IMR-90 (cell line): ENCODE measurements at regions not wholly inside any gene's neighbourhood (a gene's known extent, or its start where the extent isn't known, plus 50 kb on each side); places are given as distances from the start of the nearest gene placed in this dataset.

Experiments used
- ATAC-seq: fragments of 200-7000 bp; cut with Tn5 transposase; 2 replicates; pipeline ENCODE4 v1.9.1; 2020; ENCODE audit warnings: low read depth, mild to moderate bottlenecking, moderate library complexity
- BruUV-seq: library from RNA; stranded (reverse); fragments of 400-500 nt; replicated peaks from 2 replicates; lab custom pipeline; 2021; lab: Mats Ljungman, UMichigan
- CTCF ChIA-PET: fragments of 300-600 bp; formaldehyde crosslinking; extraction: SDS; loops from one replicate; lab custom pipeline; 2021; ENCODE audit warnings: antibody characterized with exemption; lab: Yijun Ruan, JAX
- POLR2A ChIA-PET: fragments of 300-600 bp; sonication (Branson Sonifier 250); formaldehyde crosslinking; loops from one replicate; lab custom pipeline; 2022; ENCODE audit warnings: antibody characterized with exemption; ENCODE audit not compliant: unreplicated experiment; lab: Charles Lee
- DNase-seq: peaks from one replicate; pipeline ENCODE4 v3.0.0; 2013
- H2AFZ ChIP-seq: replicated peaks from 2 replicates; pipeline ENCODE3; 2013; ENCODE audit warnings: low read length, mild to moderate bottlenecking; ENCODE audit not compliant: poor library complexity
- H2AK5ac ChIP-seq: 2 replicates; pipeline ENCODE4 v1.6.1; 2013; ENCODE audit warnings: low read depth, low read length, inconsistent platforms
- H2AK9ac ChIP-seq: replicated peaks from 2 replicates; pipeline ENCODE3; 2013; ENCODE audit warnings: mild to moderate bottlenecking, low read depth, low read length, moderate library complexity; ENCODE audit not compliant: poor library complexity
- H2BK120ac ChIP-seq: 2 replicates; pipeline ENCODE4 v1.6.1; 2013; ENCODE audit warnings: low read depth, low read length, inconsistent platforms
- H2BK15ac ChIP-seq: 3 replicates; pipeline ENCODE4 v1.6.1; 2013; ENCODE audit warnings: low read depth, low read length, inconsistent platforms
- H2BK20ac ChIP-seq: 2 replicates; pipeline ENCODE4 v1.6.1; 2013; ENCODE audit warnings: low read depth, mild to moderate bottlenecking, inconsistent platforms, low read length, moderate library complexity
- H2BK5ac ChIP-seq: 2 replicates; pipeline ENCODE4 v1.6.1; 2013; ENCODE audit warnings: mild to moderate bottlenecking, low read depth, low read length, inconsistent platforms; ENCODE audit not compliant: poor library complexity, severe bottlenecking
- H3K14ac ChIP-seq: replicated peaks from 2 replicates; pipeline ENCODE4 v1.6.1; 2013; ENCODE audit warnings: low read depth, low read length, inconsistent platforms
- H3K18ac ChIP-seq: 2 replicates; pipeline ENCODE4 v1.6.1; 2013; ENCODE audit warnings: low read depth, low read length, control low read depth
- H3K23ac ChIP-seq: 2 replicates; pipeline ENCODE4 v1.6.1; 2013; ENCODE audit warnings: low read depth, low read length, inconsistent platforms
- H3K27ac ChIP-seq: 2 replicates; pipeline ENCODE4 v1.5.1; 2013; ENCODE audit warnings: mild to moderate bottlenecking, control low read depth, low read length; ENCODE audit not compliant: insufficient read depth
- H3K27me3 ChIP-seq: 2 replicates; pipeline ENCODE4 v1.6.1; 2013; ENCODE audit warnings: low read length; ENCODE audit not compliant: control insufficient read depth, insufficient read depth
- H3K36me3 ChIP-seq: 2 replicates; pipeline ENCODE4 v1.6.1; 2013; ENCODE audit warnings: low read length, mixed read lengths; ENCODE audit not compliant: control insufficient read depth, insufficient read depth
- H3K4ac ChIP-seq: 2 replicates; pipeline ENCODE4 v1.6.1; 2013; ENCODE audit warnings: low read depth, low read length, inconsistent platforms
- H3K4me1 ChIP-seq: 2 replicates; pipeline ENCODE4 v1.6.1; 2013; ENCODE audit warnings: low read length, mixed read lengths; ENCODE audit not compliant: control insufficient read depth, insufficient read depth
- H3K4me2 ChIP-seq: 2 replicates; pipeline ENCODE4 v1.6.1; 2013; ENCODE audit warnings: low read depth, mild to moderate bottlenecking, control low read depth, low read length, moderate library complexity
- H3K4me3 ChIP-seq: 2 replicates; pipeline ENCODE4 v1.5.1; 2013; ENCODE audit warnings: low read depth, mild to moderate bottlenecking, control low read depth, low read length, moderate library complexity; ENCODE audit not compliant: insufficient read depth
- H3K56ac ChIP-seq: 2 replicates; pipeline ENCODE4 v1.6.1; 2013; ENCODE audit warnings: low read length, inconsistent platforms; ENCODE audit not compliant: insufficient read depth; ENCODE audit errors: extremely low read depth
- H3K79me1 ChIP-seq, 2 experiments: 2 replicates each; pipeline ENCODE4 v1.6.1; 2013; ENCODE audit warnings: low read length in 2 of 2, inconsistent platforms in 1 of 2, low read depth in 1 of 2
- H3K9ac ChIP-seq: 2 replicates; pipeline ENCODE4 v1.6.1; 2013; ENCODE audit warnings: low read depth, low read length, control low read depth
- H3K9me1 ChIP-seq: 2 replicates; pipeline ENCODE4 v1.6.1; 2013; ENCODE audit warnings: low read length, inconsistent platforms; ENCODE audit not compliant: insufficient read depth
- H3K9me3 ChIP-seq: 2 replicates; pipeline ENCODE4 v1.6.1; 2013; ENCODE audit warnings: low read length; ENCODE audit not compliant: control insufficient read depth, insufficient read depth
- H4K20me1 ChIP-seq: 2 replicates; pipeline ENCODE4 v1.6.1; 2013; ENCODE audit warnings: low read length, inconsistent platforms; ENCODE audit not compliant: insufficient read depth
- H4K5ac ChIP-seq: 2 replicates; pipeline ENCODE4 v1.6.1; 2013; ENCODE audit warnings: mild to moderate bottlenecking, low read depth, low read length, control low read depth
- H4K8ac ChIP-seq, 2 experiments: 2 replicates each; pipeline ENCODE4 v1.6.1; 2013; ENCODE audit warnings: low read depth in 2 of 2, low read length in 2 of 2, control low read depth in 1 of 2, inconsistent platforms in 1 of 2
- H4K91ac ChIP-seq: 2 replicates; pipeline ENCODE4 v1.6.1; 2013; ENCODE audit warnings: low read depth, low read length, inconsistent platforms; ENCODE audit not compliant: insufficient read depth
- BHLHE40 ChIP-seq: fragments of 150-350 bp; IDR thresholded peaks from 2 replicates; pipeline ENCODE4 v1.6.1; 2016; ENCODE audit warnings: mild to moderate bottlenecking, low read depth, low read length
- CHD1 ChIP-seq: IDR thresholded peaks from 2 replicates; pipeline ENCODE4 v1.6.1; 2012; ENCODE audit warnings: low read depth, low read length, improper control_type of control experiment
- CTCF ChIP-seq: conservative IDR thresholded peaks from 2 replicates; pipeline ENCODE4 v1.5.1; 2012; ENCODE audit warnings: mild to moderate bottlenecking, low read depth, low read length, improper control_type of control experiment
- ELK1 ChIP-seq: fragments of 150-350 bp; IDR thresholded peaks from 2 replicates; pipeline ENCODE4 v1.6.1; 2016; ENCODE audit warnings: low read depth, mild to moderate bottlenecking, low read length, moderate library complexity, borderline replicate concordance
- FOS ChIP-seq: fragments of 150-350 bp; IDR thresholded peaks from 2 replicates; pipeline ENCODE4 v1.6.1; 2016; ENCODE audit warnings: low read depth, low read length
- MAFK ChIP-seq: IDR thresholded peaks from 2 replicates; pipeline ENCODE4 v1.6.1; 2012; ENCODE audit warnings: low read depth, low read length, improper control_type of control experiment
- MAZ ChIP-seq: IDR thresholded peaks from 2 replicates; pipeline ENCODE4 v1.6.1; 2012; ENCODE audit warnings: low read depth, mild to moderate bottlenecking, low read length, improper control_type of control experiment, moderate library complexity, borderline replicate concordance
- MXI1 ChIP-seq: IDR thresholded peaks from 2 replicates; pipeline ENCODE4 v1.6.1; 2012; ENCODE audit warnings: low read depth, mild to moderate bottlenecking, low read length, moderate library complexity, borderline replicate concordance
- NFE2L2 ChIP-seq: fragments of 150-350 bp; IDR thresholded peaks from 2 replicates; pipeline ENCODE4 v1.6.1; 2016; ENCODE audit warnings: low read depth, mild to moderate bottlenecking, low read length
- POLR2A ChIP-seq: IDR thresholded peaks from 2 replicates; pipeline ENCODE4 v1.6.1; 2012; ENCODE audit warnings: mild to moderate bottlenecking, low read depth, low read length
- RAD21 ChIP-seq: IDR thresholded peaks from 2 replicates; pipeline ENCODE4 v1.6.1; 2012; ENCODE audit warnings: low read length, improper control_type of control experiment
- RCOR1 ChIP-seq: IDR thresholded peaks from 2 replicates; pipeline ENCODE4 v1.6.1; 2012; ENCODE audit warnings: mild to moderate bottlenecking, low read length, improper control_type of control experiment; ENCODE audit not compliant: insufficient replicate concordance
- RFX5 ChIP-seq: IDR thresholded peaks from 2 replicates; pipeline ENCODE4 v1.8.0; 2012; ENCODE audit warnings: low read depth, mild to moderate bottlenecking, low read length, moderate library complexity
- SMC3 ChIP-seq: fragments of 150-350 bp; IDR thresholded peaks from 2 replicates; pipeline ENCODE4 v1.6.1; 2016; ENCODE audit warnings: low read depth, mild to moderate bottlenecking, antibody characterized with exemption, low read length, moderate library complexity
- USF2 ChIP-seq: fragments of 150-350 bp; IDR thresholded peaks from 2 replicates; pipeline ENCODE4 v1.6.1; 2017; ENCODE audit warnings: mild to moderate bottlenecking, antibody characterized with exemption, low read length, low read depth
- WGBS, 2 experiments: methylation state at CpG; one replicate each; pipeline versions ENCODE4 v1.1.5 to v1.1.7; 2013; ENCODE audit warnings: missing lambda C conversion rate in 2 of 2; ENCODE audit not compliant: insufficient read length in 1 of 2; ENCODE audit errors: extremely low coverage in 2 of 2; 5-methylcytosine and 5-hydroxymethylcytosine counted together
- dilution Hi-C: fragments of 300-500 bp; cut with HindIII; formaldehyde crosslinking; loops from one replicate; pipeline ENCODE4 v1.14.3; 2018; ENCODE audit warnings: low sequenced_read_pairs; ENCODE audit not compliant: unreplicated experiment
- in situ Hi-C: fragments of 300-500 bp; cut with MboI; formaldehyde crosslinking; loops from 3 replicates; pipeline ENCODE4 v1.14.3; 2019; ENCODE audit warnings: low sequenced_read_pairs, inconsistent platforms, mixed read lengths
- intact Hi-C: fragments of 100-400 bp; cut with micrococcal nuclease; formaldehyde crosslinking; loops from 2 replicates; pipeline ENCODE4 v1.10.0; 2022

GRCh38 chr4:177171588-177171987 lies 138.1 kb upstream of the NEIL3 start:
- ChIA-PET CTCF (no interaction called here), POLR2A (no interaction called here)
- in situ Hi-C loops = no loop called here
- peaks cover under 1% of the 10 kb centered on the region; the same call in 1 of the 2 replicates for H3K4me1 ChIP-seq
- no peak overlapping the region for H2BK120ac ChIP-seq
- intact Hi-C loops = no loop called here
- H3K79me1 ChIP-seq = no peaks in the 10 kb centered on the region
- no peak for ATAC-seq
- no peak overlapping the region for H3K9ac ChIP-seq
- no peak overlapping the region for H2AK9ac ChIP-seq
- no peak overlapping the region for H2BK20ac ChIP-seq
- no peak overlapping the region for H3K56ac ChIP-seq
- no peak overlapping the region for H3K4ac ChIP-seq
- H3K9me1 ChIP-seq = no peaks in the 10 kb centered on the region
- no peak overlapping the region for H4K91ac ChIP-seq
- dilution Hi-C loops = no loop called here
- H4K5ac ChIP-seq = no peak overlapping the region
- H3K4me3 ChIP-seq = no peak overlapping the region
- H3K27me3 ChIP-seq = no peaks in the 10 kb centered on the region
- H2AFZ ChIP-seq = no peak overlapping the region
- no peak overlapping the region for H3K14ac ChIP-seq
- no peak overlapping the region for H3K18ac ChIP-seq
- no peak for DNase-seq
- H3K9me3 ChIP-seq = peaks cover 3% of the 10 kb centered on the region; the same call in 1 of the 2 replicates
- H2BK15ac ChIP-seq = no peak overlapping the region
- BruUV-seq = no TSS peak
- no peaks in the 10 kb centered on the region for H3K36me3 ChIP-seq
- no CpG with 5 or more reads among the region's 5 CpGs for WGBS, 2 experiments
- H3K27ac ChIP-seq = no peak overlapping the region
- H3K23ac ChIP-seq = no peak overlapping the region
- H3K4me2 ChIP-seq = no peak overlapping the region
- no peak overlapping the region for H2BK5ac ChIP-seq
- H2AK5ac ChIP-seq = no peak overlapping the region
- no peaks in the 10 kb centered on the region for H4K20me1 ChIP-seq
- H4K8ac ChIP-seq = no peak overlapping the region
- TF ChIP-seq USF2 (no peak), ELK1 (no peak), RFX5 (no peak), CTCF (no peak), CHD1 (no peak), RAD21 (no peak), NFE2L2 (no peak), SMC3 (no peak), MAZ (no peak), RCOR1 (no peak), FOS (no peak), POLR2A (no peak), BHLHE40 (no peak), MAFK (no peak), MXI1 (no peak)
